Femur (tissue), 1 donor: ENCODE measurements at regions not wholly inside any gene's neighbourhood (a gene's known extent, or its start where the extent isn't known, plus 50 kb on each side); places are given as distances from the start of the nearest gene placed in this dataset.
"Not testable (repeated sequence)": the region's sequence is repeated elsewhere in the genome, so short reads cannot be mapped to it uniquely, and the experiment has no call there.

Source experiments
- DNase-seq: peaks from one replicate; pipeline ENCODE4 v3.0.0-alpha.2; 2017

- DNase-seq = no peak
Measured at GRCh38 chr2:120503206-120503792, 157.4 kb downstream of the INHBB start.

- no peak for DNase-seq
Measured at GRCh38 chr2:120503793-120504571, 158.0 kb downstream of the INHBB start.

- no peak for DNase-seq
Measured at GRCh38 chr2:120504936-120505705, 159.2 kb downstream of the INHBB start.

- DNase-seq = no peak
Measured at GRCh38 chr2:120508567-120509041, 162.7 kb downstream of the INHBB start.

GRCh38 chr2:120509213-120509815 lies 163.4 kb downstream of the INHBB start:
- DNase-seq = no peak

- no peak for DNase-seq
Measured at GRCh38 chr2:120509991-120510735, 164.2 kb downstream of the INHBB start.

GRCh38 chr2:120510751-120511395 lies 164.9 kb downstream of the INHBB start:
- no peak for DNase-seq

- no peak for DNase-seq
Measured at GRCh38 chr2:120511536-120511935, 165.6 kb downstream of the INHBB start.

GRCh38 chr2:120511947-120512710 lies 166.2 kb downstream of the INHBB start:
- no peak for DNase-seq

GRCh38 chr2:120513776-120514357 lies 167.9 kb downstream of the INHBB start:
- no peak for DNase-seq

- no peak for DNase-seq
Measured at GRCh38 chr2:120514521-120514920, 168.6 kb downstream of the INHBB start.

GRCh38 chr2:120515066-120515758 lies 169.3 kb downstream of the INHBB start:
- DNase-seq = not testable (repeated sequence)

GRCh38 chr2:120515759-120516678 lies 170.1 kb downstream of the INHBB start:
- DNase-seq = no peak

GRCh38 chr2:120516679-120517314 lies 170.9 kb downstream of the INHBB start:
- no peak for DNase-seq

- no peak for DNase-seq
Measured at GRCh38 chr2:120517751-120518469, 172.0 kb downstream of the INHBB start.

GRCh38 chr2:120518819-120519218 lies 172.9 kb downstream of the INHBB start:
- DNase-seq = no peak

GRCh38 chr2:120519469-120519868 lies 173.5 kb downstream of the INHBB start:
- DNase-seq = no peak

- no peak for DNase-seq
Measured at GRCh38 chr2:120520454-120520853, 174.5 kb downstream of the INHBB start.
